Smooth muscle cell (in vitro differentiated cells): ENCODE measurements at regions not wholly inside any gene's neighbourhood (a gene's known extent, or its start where the extent isn't known, plus 50 kb on each side); places are given as distances from the start of the nearest gene placed in this dataset.
A peak's percentile ranks its signal among the peaks of the same experiment; 100 is the strongest.
"Not testable (repeated sequence)": the region's sequence is repeated elsewhere in the genome, so short reads cannot be mapped to it uniquely, and the experiment has no call there.

Experiments
- DNase-seq: peaks from one replicate; lab custom pipeline; 2025; ENCODE audit not compliant: unreplicated experiment; lab: John Stamatoyannopoulos, UW
- H2AFZ ChIP-seq: fragments of 200-600 bp; sonication (generic); 2 replicates; pipeline ENCODE4 v1.6.0; 2016; ENCODE audit warnings: antibody characterized with exemption, low read depth, mild to moderate bottlenecking
- H3F3A ChIP-seq: fragments of 200-600 bp; sonication (generic); 2 replicates; pipeline ENCODE4 v1.6.0; 2017; ENCODE audit warnings: antibody characterized with exemption, low read depth
- H3K27ac ChIP-seq: fragments of 200-600 bp; sonication (generic); 2 replicates; pipeline ENCODE4 v1.5.1; 2016; ENCODE audit warnings: low read depth, mild to moderate bottlenecking
- H3K27me3 ChIP-seq: fragments of 200-600 bp; sonication (generic); 2 replicates; pipeline ENCODE4 v1.6.1; 2016; ENCODE audit warnings: low read depth, mild to moderate bottlenecking
- H3K36me3 ChIP-seq: fragments of 200-600 bp; sonication (generic); 2 replicates; pipeline ENCODE4 v1.5.1; 2016; ENCODE audit warnings: low read depth
- H3K4me1 ChIP-seq: fragments of 200-600 bp; sonication (generic); 2 replicates; pipeline ENCODE4 v1.5.1; 2016; ENCODE audit warnings: low read depth
- H3K4me2 ChIP-seq: fragments of 200-600 bp; sonication (generic); 2 replicates; pipeline ENCODE4 v1.6.0; 2016; ENCODE audit warnings: mild to moderate bottlenecking
- H3K4me3 ChIP-seq: fragments of 200-600 bp; sonication (generic); 2 replicates; pipeline ENCODE4 v1.5.1; 2016; ENCODE audit warnings: mild to moderate bottlenecking
- H3K79me2 ChIP-seq: fragments of 200-600 bp; sonication (generic); 2 replicates; pipeline ENCODE4 v1.6.0; 2016; ENCODE audit warnings: low read depth, mild to moderate bottlenecking
- H3K9ac ChIP-seq: fragments of 200-600 bp; sonication (generic); 2 replicates; pipeline ENCODE4 v1.6.0; 2016; ENCODE audit warnings: low read depth
- H3K9me3 ChIP-seq: fragments of 200-600 bp; sonication (generic); replicated peaks from 2 replicates; pipeline ENCODE4 v1.5.1; 2016; ENCODE audit warnings: low read depth
- H4K20me1 ChIP-seq: fragments of 200-600 bp; sonication (generic); 2 replicates; pipeline ENCODE4 v1.6.0; 2016; ENCODE audit warnings: low read depth
- WGBS: methylation state at CpG from one replicate; pipeline ENCODE4 v1.1.7; 2016; ENCODE audit warnings: low lambda C conversion rate; 5-methylcytosine and 5-hydroxymethylcytosine counted together
- TF ChIP-seq, protein P1 (sequence below): fragments of 200-600 bp; sonication (generic); IDR thresholded peaks from 2 replicates; pipeline ENCODE4 v1.5.1; 2017; ENCODE audit warnings: borderline replicate concordance, mild to moderate bottlenecking, antibody characterized with exemption; ENCODE audit not compliant: insufficient read depth, poor library complexity, severe bottlenecking

DNA sequence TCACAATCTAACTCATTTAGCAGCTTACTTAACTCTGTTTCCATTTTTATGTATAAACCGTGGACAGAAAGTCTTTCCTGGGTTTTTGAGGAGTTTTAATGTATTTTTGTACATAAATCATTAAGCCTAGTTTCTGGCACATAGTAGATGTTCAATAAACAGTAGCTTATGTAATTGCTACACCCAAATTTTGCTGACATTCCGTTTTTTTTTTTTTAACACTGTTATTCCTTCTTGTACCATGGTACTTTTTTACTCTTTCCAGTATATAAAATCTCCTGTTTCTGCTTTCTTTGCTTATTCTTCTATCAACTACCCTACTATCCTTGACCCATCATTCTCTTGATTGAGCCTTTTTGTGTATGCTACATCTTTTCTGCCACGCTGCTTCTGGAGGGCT lies 1151.3 kb upstream of the CRIM1 start:
- H3K27me3 ChIP-seq = no peaks in the 10 kb centered on the region
- DNase-seq = no peak
- 85% methylated on average over 3 of the region's 3 CpGs for WGBS
- H4K20me1 ChIP-seq = no peaks in the 10 kb centered on the region
- no peaks in the 10 kb centered on the region for H3K4me1 ChIP-seq
- H3K4me3 ChIP-seq = no peak overlapping the region
- H3K9me3 ChIP-seq = no peaks in the 10 kb centered on the region
- H3K36me3 ChIP-seq = no peaks in the 10 kb centered on the region
- H2AFZ ChIP-seq = no peak overlapping the region
- H3K27ac ChIP-seq = no peak overlapping the region
- no peak overlapping the region for H3K4me2 ChIP-seq
- TF ChIP-seq, protein P1, sequence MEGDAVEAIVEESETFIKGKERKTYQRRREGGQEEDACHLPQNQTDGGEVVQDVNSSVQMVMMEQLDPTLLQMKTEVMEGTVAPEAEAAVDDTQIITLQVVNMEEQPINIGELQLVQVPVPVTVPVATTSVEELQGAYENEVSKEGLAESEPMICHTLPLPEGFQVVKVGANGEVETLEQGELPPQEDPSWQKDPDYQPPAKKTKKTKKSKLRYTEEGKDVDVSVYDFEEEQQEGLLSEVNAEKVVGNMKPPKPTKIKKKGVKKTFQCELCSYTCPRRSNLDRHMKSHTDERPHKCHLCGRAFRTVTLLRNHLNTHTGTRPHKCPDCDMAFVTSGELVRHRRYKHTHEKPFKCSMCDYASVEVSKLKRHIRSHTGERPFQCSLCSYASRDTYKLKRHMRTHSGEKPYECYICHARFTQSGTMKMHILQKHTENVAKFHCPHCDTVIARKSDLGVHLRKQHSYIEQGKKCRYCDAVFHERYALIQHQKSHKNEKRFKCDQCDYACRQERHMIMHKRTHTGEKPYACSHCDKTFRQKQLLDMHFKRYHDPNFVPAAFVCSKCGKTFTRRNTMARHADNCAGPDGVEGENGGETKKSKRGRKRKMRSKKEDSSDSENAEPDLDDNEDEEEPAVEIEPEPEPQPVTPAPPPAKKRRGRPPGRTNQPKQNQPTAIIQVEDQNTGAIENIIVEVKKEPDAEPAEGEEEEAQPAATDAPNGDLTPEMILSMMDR = no peak
- no peaks in the 10 kb centered on the region for H3F3A ChIP-seq
- H3K9ac ChIP-seq = no peak overlapping the region
- H3K79me2 ChIP-seq = no peaks in the 10 kb centered on the region

DNA sequence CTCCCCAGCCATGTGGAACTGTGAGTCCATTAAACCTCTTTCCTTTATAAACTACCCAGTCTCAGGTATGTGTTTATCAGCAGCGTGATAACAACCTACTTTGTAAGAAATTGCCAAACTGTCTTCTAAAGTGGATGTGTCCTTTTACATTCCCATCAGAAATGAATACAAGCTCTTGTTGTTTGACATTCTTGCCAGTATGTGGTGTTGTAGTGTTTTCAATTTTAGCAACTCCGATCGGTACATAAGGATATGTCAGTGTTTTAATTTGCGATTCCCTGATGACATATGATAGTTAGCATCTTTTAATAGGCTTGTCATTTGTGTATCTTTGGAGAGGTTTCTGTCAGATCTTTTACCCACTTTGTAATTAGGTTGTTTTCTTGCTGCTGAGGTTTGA lies 1156.3 kb upstream of the CRIM1 start:
- Histone ChIP-seq H3K36me3 (no peaks in the 10 kb centered on the region), H3K79me2 (no peaks in the 10 kb centered on the region), H3K9ac (no peak overlapping the region), H3K4me3 (no peak overlapping the region), H2AFZ (no peak overlapping the region), H3F3A (no peaks in the 10 kb centered on the region), H3K4me2 (no peak overlapping the region), H3K27me3 (no peaks in the 10 kb centered on the region), H3K9me3 (no peaks in the 10 kb centered on the region), H3K27ac (no peak overlapping the region), H3K4me1 (no peaks in the 10 kb centered on the region), H4K20me1 (no peaks in the 10 kb centered on the region)
- WGBS = 83% methylated on average over 4 of the region's 4 CpGs
- DNase-seq = no peak
- TF ChIP-seq, protein P1 = peak; percentile 11

DNA sequence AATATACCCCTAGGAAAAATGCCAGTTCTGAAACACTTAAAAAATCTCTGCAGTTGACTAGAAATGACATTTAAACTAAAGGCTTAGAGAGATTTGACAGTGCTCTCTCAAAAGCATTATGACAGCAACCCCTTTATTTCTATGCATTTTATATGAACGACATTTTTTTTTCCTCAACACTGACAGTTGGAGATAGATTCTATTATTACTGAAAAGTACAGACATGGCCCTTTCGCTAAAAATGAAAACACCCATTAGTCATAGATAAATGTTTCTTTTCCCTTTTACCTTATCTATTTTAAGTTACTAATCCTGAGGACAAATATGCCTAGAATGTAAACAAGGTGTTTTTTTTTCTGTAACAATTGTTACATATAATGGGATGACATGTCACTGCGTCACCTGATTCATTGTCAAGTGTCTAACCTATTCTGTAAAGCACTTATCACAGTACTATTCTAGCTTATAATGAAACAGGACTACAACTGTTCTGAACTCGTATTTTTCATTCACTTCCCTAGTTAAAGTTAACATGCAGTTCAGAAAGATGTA lies 1169.6 kb upstream of the CRIM1 start:
- Histone ChIP-seq H3K79me2 (no peaks in the 10 kb centered on the region), H3K4me1 (no peaks in the 10 kb centered on the region), H3K9me3 (no peaks in the 10 kb centered on the region), H3K4me2 (no peak overlapping the region), H3K4me3 (no peak overlapping the region), H3F3A (no peaks in the 10 kb centered on the region), H4K20me1 (no peaks in the 10 kb centered on the region), H3K27me3 (no peaks in the 10 kb centered on the region), H3K27ac (no peak overlapping the region), H3K9ac (no peak overlapping the region), H3K36me3 (no peaks in the 10 kb centered on the region), H2AFZ (no peak overlapping the region)
- DNase-seq = no peak
- 80% methylated on average over 4 of the region's 4 CpGs for WGBS
- TF ChIP-seq, protein P1 = no peak

DNA sequence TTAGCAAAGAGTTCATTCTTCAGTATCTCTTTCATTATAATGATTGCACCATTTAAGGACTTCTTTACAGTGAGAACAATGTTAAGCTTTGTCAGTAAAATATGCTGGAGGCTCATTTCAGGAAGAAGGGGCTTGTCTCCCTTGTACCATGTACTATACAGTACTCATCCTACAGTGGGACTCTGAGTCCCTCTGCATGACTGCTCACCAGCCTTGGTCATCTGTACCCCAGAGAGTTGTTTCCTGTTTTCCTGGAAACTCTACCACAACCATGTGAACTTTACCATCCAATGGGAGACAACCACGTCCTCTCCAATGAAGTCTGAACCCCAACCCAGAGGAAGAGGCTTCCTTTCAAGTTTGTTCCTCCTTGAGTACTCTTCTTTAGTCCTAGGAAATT lies 1171.1 kb upstream of the CRIM1 start:
- H3K4me1 ChIP-seq = no peaks in the 10 kb centered on the region
- H4K20me1 ChIP-seq = no peaks in the 10 kb centered on the region
- no peaks in the 10 kb centered on the region for H3F3A ChIP-seq
- H3K9ac ChIP-seq = no peak overlapping the region
- TF ChIP-seq, protein P1 = no peak
- H3K79me2 ChIP-seq = no peaks in the 10 kb centered on the region
- no peak for DNase-seq
- no peaks in the 10 kb centered on the region for H3K9me3 ChIP-seq
- no peak overlapping the region for H3K4me3 ChIP-seq
- no peak overlapping the region for H2AFZ ChIP-seq
- no peaks in the 10 kb centered on the region for H3K27me3 ChIP-seq
- H3K36me3 ChIP-seq = no peaks in the 10 kb centered on the region
- no peak overlapping the region for H3K4me2 ChIP-seq
- 96% methylated on average over 1 of the region's 1 CpG for WGBS
- no peak overlapping the region for H3K27ac ChIP-seq

DNA sequence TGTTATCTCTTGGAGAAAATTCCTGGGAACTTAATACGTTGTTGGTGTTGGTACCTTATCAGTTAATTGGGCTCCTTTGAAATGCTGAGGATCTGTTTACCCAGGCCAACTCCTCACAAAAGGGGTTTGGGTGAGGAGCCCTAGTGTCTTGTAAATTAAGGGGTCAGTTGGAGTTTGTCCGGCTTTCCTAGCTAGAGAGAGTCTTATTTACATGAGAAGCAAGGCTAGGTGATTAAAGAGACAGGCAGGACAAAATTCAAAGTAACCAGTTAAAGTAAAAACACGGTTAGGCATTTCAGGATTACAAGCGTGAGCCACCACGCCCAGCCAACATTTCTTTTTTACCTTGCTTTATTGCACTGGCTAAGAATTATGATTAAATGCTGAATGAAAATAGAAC lies 1178.9 kb upstream of the CRIM1 start:
- H3K9me3 ChIP-seq, H3K4me3 ChIP-seq, H3K27me3 ChIP-seq, H3K4me2 ChIP-seq, H3K27ac ChIP-seq, H3F3A ChIP-seq, H4K20me1 ChIP-seq, H3K9ac ChIP-seq, H3K36me3 ChIP-seq, H3K79me2 ChIP-seq, DNase-seq: not testable (repeated sequence)
- Histone ChIP-seq H3K4me1 (peaks cover 16% of the 10 kb centered on the region), H2AFZ (peak overlapping the region; percentile 8)
- WGBS = 10% methylated on average over 5 of the region's 5 CpGs
